K562 (cell line): ENCODE measurements at regions not wholly inside any gene's neighbourhood (a gene's known extent, or its start where the extent isn't known, plus 50 kb on each side); places are given as distances from the start of the nearest gene placed in this dataset.

Experiments used
- ATAC-seq: fragments of 200-7000 bp; cut with Tn5 transposase; 3 replicates; pipeline ENCODE4 v1.9.1; 2020; ENCODE audit warnings: moderate library complexity
- BruUV-seq: library from RNA; stranded (reverse); fragments of 400-500 nt; replicated peaks from 2 replicates; lab custom pipeline; 2021; lab: Mats Ljungman, UMichigan
- CTCF ChIA-PET: fragments of 300-600 bp; formaldehyde crosslinking; extraction: SDS; loops from one replicate; lab custom pipeline; 2021; ENCODE audit warnings: low intra/inter-chr PET ratio; lab: Yijun Ruan, JAX
- POLR2A ChIA-PET: fragments of 300-600, 350-650 bp; sonication (Branson Sonifier 250); formaldehyde crosslinking; extraction: SDS; loops from one replicate; lab custom pipeline; 2021; ENCODE audit warnings: antibody characterized with exemption, inconsistent platforms; lab: Yijun Ruan, JAX
- DNase-seq, 4 experiments: peaks; one replicate each; pipeline versions ENCODE4 v3.0.0 to v3.0.0-alpha.2; 2011 to 2018; ENCODE audit warnings: low spot score in 3 of 4, mixed read lengths in 3 of 4; ENCODE audit errors: extremely low read depth in 1 of 4
- FAIRE-seq: peaks from 2 replicates; lab custom pipeline; 2011; peaks lifted over from hg19 to GRCh38; lab: Jason Lieb, UNC
- H2AFZ ChIP-seq: 2 replicates; pipeline ENCODE4 v1.6.0; 2011; ENCODE audit warnings: low read depth, low read length, control low read depth, inconsistent platforms
- H3K27ac ChIP-seq: fragments of 200-600 bp; 3 replicates; pipeline ENCODE4 v1.8.0; 2011; ENCODE audit warnings: low read depth, mild to moderate bottlenecking, control low read depth, inconsistent platforms, low read length, moderate library complexity, mixed read lengths; ENCODE audit errors: extremely low read depth
- H3K27me3 ChIP-seq, 2 experiments: fragments of 300-600 bp in 1 of 2; 2 replicates in 1 of 2; 3 replicates in 1 of 2; pipeline versions ENCODE4 v1.6.0 to v1.8.0; 2011; ENCODE audit warnings: inconsistent platforms in 2 of 2, low read length in 2 of 2, mild to moderate bottlenecking in 1 of 2, mixed read lengths in 1 of 2, moderate library complexity in 1 of 2; ENCODE audit not compliant: control insufficient read depth in 2 of 2, insufficient read depth in 2 of 2
- H3K36me3 ChIP-seq: fragments of 300-600 bp; 3 replicates; pipeline ENCODE4 v1.8.0; 2011; ENCODE audit warnings: mild to moderate bottlenecking, low read length, inconsistent platforms; ENCODE audit not compliant: control insufficient read depth, insufficient read depth
- H3K4me1 ChIP-seq, 2 experiments: fragments of 200-600 bp in 1 of 2; replicated peaks in 1 of 2; 2 replicates in 1 of 2; 3 replicates in 1 of 2; pipeline versions ENCODE4 v1.5.1 to v1.8.0; 2011; ENCODE audit warnings: inconsistent platforms in 2 of 2, low read length in 2 of 2, mild to moderate bottlenecking in 1 of 2, mixed read lengths in 1 of 2, moderate library complexity in 1 of 2; ENCODE audit not compliant: control insufficient read depth in 2 of 2, insufficient read depth in 2 of 2
- H3K4me2 ChIP-seq: 2 replicates; pipeline ENCODE4 v1.6.1; 2011; ENCODE audit warnings: low read length, control low read depth, inconsistent platforms, mixed read lengths; ENCODE audit not compliant: insufficient read depth
- H3K4me3 ChIP-seq: fragments of 200-600 bp; sonication (generic), shearing (Covaris generic); 2 replicates; pipeline ENCODE4 v1.5.1; 2016; ENCODE audit warnings: control low read depth, inconsistent platforms
- H3K79me2 ChIP-seq: fragments of 200-600 bp; 3 replicates; pipeline ENCODE4 v1.8.0; 2011; ENCODE audit warnings: low read length, inconsistent platforms; ENCODE audit not compliant: control insufficient read depth, insufficient read depth
- H3K9ac ChIP-seq, 2 experiments: 2 replicates each; pipeline versions ENCODE4 v1.6.0 to v1.6.1; 2011; ENCODE audit warnings: low read depth in 2 of 2, low read length in 2 of 2, control low read depth in 1 of 2, inconsistent platforms in 1 of 2, mild to moderate bottlenecking in 1 of 2, mixed read lengths in 1 of 2; ENCODE audit not compliant: insufficient read depth in 1 of 2
- H3K9me1 ChIP-seq: one replicate; pipeline ENCODE4 v1.6.0; 2011; ENCODE audit warnings: inconsistent platforms, mild to moderate bottlenecking, low read length, moderate library complexity; ENCODE audit not compliant: control insufficient read depth, insufficient read depth
- H3K9me3 ChIP-seq: replicated peaks from 2 replicates; pipeline ENCODE4 v1.5.1; 2011; ENCODE audit warnings: low read depth, low read length, inconsistent platforms; ENCODE audit not compliant: control insufficient read depth, insufficient read depth
- H4K20me1 ChIP-seq: replicated peaks from 2 replicates; pipeline ENCODE4 v1.6.1; 2011; ENCODE audit warnings: low read length, inconsistent platforms, mixed read lengths; ENCODE audit not compliant: control insufficient read depth, insufficient read depth
- PCBP2 ChIP-seq: fragments of 200-400 bp; formaldehyde crosslinking; IDR thresholded peaks from 2 replicates; pipeline ENCODE4 v1.6.1; 2018; ENCODE audit warnings: low read length, low read depth, mild to moderate bottlenecking, moderate library complexity; ENCODE audit not compliant: poor library complexity, severe bottlenecking
- WGBS: fragments of 100-300 bp; shearing (Covaris generic); methylation state at CpG from one replicate; pipeline ENCODE4 v1.1.6; 2016; ENCODE audit warnings: low coverage, mixed read lengths; ENCODE audit not compliant: insufficient coverage; ENCODE audit errors: missing lambda C conversion rate; 5-methylcytosine and 5-hydroxymethylcytosine counted together
- in situ Hi-C: fragments of 300-500 bp; cut with MboI; formaldehyde crosslinking; loops from 4 replicates; pipeline ENCODE4 v1.15.0; 2018; ENCODE audit warnings: inconsistent platforms, mixed read lengths
- intact Hi-C: fragments of 100-400 bp; cut with micrococcal nuclease; formaldehyde crosslinking; loops from 2 replicates; pipeline ENCODE4 v1.14.2; 2022
- TF ChIP-seq, protein P1 (sequence below), 3 experiments: fragments of 200-800 bp in 1 of 3; fragments of 250-450 bp in 1 of 3; fragments of 450-650 bp in 1 of 3; sonication (Bioruptor Pico) in 1 of 3; sonication (Bioruptor generic) in 1 of 3; formaldehyde crosslinking in 1 of 3; IDR thresholded peaks; 2 replicates each; pipeline versions ENCODE4 v1.6.1 to v1.8.0; 2016 to 2022; ENCODE audit warnings: mild to moderate bottlenecking in 2 of 3, missing genetic modification characterization in 2 of 3, missing compliant biosample characterization in 1 of 3, moderate library complexity in 1 of 3

DNA sequence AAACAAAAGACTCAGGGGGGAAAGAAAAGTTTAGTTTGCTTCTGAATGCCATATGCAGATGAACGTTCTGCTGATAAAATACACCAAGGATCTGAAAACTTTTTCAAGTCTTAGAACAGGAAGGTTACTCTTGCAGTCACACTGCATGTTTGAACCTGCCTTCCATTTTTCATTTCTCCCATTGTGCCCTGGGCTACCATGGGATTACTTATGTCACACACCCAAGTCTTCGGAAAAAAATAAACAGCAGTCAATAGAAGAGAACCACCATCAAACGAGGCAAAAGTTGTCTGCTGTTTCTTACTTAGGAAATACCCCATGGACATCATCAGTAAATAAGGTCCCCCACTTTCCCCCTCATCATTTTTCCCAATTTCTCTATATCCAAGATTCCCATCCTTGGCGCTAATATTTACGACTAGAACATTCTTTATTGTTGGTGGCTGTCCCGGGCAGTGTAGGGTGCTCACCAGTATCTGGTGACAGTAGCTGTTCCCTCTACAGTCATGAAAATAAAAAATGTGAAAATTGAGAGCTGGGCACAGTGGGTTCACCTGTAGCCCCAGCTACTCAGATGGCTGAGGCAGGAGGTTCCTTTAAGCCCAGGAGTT is 202.5 kb downstream of the BCAS1 start:
- no peak overlapping the region for H3K9ac ChIP-seq
- 64% methylated on average over 6 of the region's 6 CpGs for WGBS
- no peaks in the 10 kb centered on the region for H3K79me2 ChIP-seq
- no peak overlapping the region for H3K4me2 ChIP-seq
- CTCF ChIA-PET: no interaction called here
- DNase-seq: no peak
- TF ChIP-seq PCBP2: no peak
- TF ChIP-seq, protein P1, sequence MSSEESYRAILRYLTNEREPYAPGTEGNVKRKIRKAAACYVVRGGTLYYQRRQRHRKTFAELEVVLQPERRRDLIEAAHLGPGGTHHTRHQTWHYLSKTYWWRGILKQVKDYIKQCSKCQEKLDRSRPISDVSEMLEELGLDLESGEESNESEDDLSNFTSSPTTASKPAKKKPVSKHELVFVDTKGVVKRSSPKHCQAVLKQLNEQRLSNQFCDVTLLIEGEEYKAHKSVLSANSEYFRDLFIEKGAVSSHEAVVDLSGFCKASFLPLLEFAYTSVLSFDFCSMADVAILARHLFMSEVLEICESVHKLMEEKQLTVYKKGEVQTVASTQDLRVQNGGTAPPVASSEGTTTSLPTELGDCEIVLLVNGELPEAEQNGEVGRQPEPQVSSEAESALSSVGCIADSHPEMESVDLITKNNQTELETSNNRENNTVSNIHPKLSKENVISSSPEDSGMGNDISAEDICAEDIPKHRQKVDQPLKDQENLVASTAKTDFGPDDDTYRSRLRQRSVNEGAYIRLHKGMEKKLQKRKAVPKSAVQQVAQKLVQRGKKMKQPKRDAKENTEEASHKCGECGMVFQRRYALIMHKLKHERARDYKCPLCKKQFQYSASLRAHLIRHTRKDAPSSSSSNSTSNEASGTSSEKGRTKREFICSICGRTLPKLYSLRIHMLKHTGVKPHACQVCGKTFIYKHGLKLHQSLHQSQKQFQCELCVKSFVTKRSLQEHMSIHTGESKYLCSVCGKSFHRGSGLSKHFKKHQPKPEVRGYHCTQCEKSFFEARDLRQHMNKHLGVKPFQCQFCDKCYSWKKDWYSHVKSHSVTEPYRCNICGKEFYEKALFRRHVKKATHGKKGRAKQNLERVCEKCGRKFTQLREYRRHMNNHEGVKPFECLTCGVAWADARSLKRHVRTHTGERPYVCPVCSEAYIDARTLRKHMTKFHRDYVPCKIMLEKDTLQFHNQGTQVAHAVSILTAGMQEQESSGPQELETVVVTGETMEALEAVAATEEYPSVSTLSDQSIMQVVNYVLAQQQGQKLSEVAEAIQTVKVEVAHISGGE (CRISPR knock-in tag; IDR thresholded peaks at IDR 0.05): peak in 1 of 3 experiments; percentile 95; a peak in 2 of 6 replicates
- TF ChIP-seq, all 486 proteins: peak for 1
- BruUV-seq: no TSS peak
- no peaks in the 10 kb centered on the region for H4K20me1 ChIP-seq
- intact Hi-C loops (loop anchor here (5.0 to 10.0 kb wide), 2 partner anchors 74 to 133 kb away; no protein-coding TSS in a partner anchor), in situ Hi-C loops (no loop called here)
- ATAC-seq (no peak), FAIRE-seq (no peak)
- no peaks in the 10 kb centered on the region for H3K9me1 ChIP-seq
- no peaks in the 10 kb centered on the region for H3K27me3 ChIP-seq
- no peaks in the 10 kb centered on the region for H3K36me3 ChIP-seq
- H3K4me3 ChIP-seq: no peak overlapping the region
- H3K9me3 ChIP-seq: no peaks in the 10 kb centered on the region
- H3K27ac ChIP-seq: no peak overlapping the region
- POLR2A ChIA-PET: no interaction called here
- peak overlapping the region; percentile 63 for H2AFZ ChIP-seq
- peaks cover 2 to 10% of the 10 kb centered on the region in 2 experiments; a peak in 3 of 5 replicates for H3K4me1 ChIP-seq
